NCI-H187 (cell line): ENCODE measurements at regions not wholly inside any gene's neighbourhood (a gene's known extent, or its start where the extent isn't known, plus 50 kb on each side); places are given as distances from the start of the nearest gene placed in this dataset.
A peak's percentile ranks its signal among the peaks of the same experiment; 100 is the strongest.

Experiments
- DNase-seq, 2 experiments: peaks; one replicate each; lab custom pipeline; 2025; lab: John Stamatoyannopoulos, UW

- DNase-seq = no peak
Observed at GRCh38 chr12:59230334-59230733, 310.0 kb upstream of the LRIG3 start.

- no peak for DNase-seq
Observed at GRCh38 chr12:59219148-59219547, 298.8 kb upstream of the LRIG3 start.

- DNase-seq = no peak
Observed at GRCh38 chr12:59196989-59197388, 276.7 kb upstream of the LRIG3 start.

DNA sequence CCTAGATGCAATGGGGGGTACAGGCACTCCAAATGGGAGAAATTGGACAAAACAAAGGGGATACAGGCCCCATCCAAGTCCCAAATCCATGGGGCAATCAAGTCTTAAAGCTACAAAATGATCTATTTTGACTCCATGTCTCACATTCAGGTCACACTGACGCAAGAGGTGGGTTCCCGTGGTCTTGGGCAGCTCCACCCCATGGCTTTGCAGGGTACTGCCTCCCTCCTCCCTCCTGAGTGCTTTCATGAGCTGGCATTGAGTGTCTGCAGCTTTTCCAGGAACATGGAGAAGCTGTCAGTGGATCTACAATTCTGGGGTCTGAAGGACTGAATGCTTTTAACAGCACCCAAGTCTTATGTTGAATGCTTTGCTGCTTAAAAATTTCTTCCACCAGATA is 274.5 kb upstream of the LRIG3 start:
- DNase-seq = no peak

DNA sequence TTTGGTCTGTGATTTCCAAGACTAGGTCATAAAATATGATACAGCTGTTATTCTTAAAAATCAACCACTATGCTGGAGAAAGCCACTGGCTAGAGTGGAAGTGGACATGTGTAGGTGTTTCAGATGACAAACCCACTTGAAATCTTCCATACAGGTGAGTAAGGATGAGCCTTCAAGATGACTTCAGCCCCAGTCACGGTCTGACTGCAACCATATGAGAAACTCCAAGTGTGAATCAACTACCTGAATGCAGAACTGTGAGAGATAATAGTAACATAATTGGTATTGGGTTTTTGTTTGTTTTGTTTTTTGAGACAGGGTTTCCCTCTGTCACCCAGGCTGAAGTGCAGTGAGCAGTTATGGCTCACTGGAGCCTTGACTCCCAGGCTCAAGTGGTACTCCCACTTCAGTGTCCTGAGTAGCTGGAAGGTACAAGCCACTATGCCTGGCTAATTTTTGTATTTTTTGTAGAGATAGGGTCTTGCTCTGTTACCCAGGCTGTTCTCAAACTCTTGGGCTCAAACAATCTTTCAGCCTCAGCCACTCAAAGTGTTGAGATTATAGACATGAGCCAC is 273.3 kb upstream of the LRIG3 start:
- DNase-seq = no peak

GRCh38 chr12:59191372-59191771 is 271.1 kb upstream of the LRIG3 start:
- DNase-seq = no peak

- no peak for DNase-seq
Observed at GRCh38 chr12:59186451-59186850, 266.1 kb upstream of the LRIG3 start.

DNA sequence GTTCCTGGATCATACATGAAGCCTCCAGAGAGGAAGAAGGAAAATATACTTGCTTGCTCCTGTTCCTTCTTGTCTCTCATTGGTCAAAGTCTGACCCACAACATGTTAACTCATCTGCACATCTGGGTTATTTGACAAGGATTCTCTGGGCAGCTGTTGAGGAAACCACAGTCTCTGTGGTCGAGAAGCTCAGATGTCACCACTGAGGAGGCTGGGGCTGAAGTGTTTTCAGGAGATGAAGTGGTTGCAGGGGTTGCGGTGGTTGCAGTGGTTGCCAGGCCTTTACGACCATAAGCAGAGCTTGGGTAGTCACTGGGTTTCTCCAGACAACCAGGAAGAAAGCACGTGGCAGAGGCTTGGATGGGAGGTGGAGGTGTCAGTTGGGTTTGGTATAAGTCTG is 265.0 kb upstream of the LRIG3 start:
- DNase-seq = no peak

- DNase-seq = no peak
Observed at GRCh38 chr12:59182658-59183455, 262.6 kb upstream of the LRIG3 start.

- no peak for DNase-seq
Observed at GRCh38 chr12:59182191-59182590, 261.9 kb upstream of the LRIG3 start.

DNA sequence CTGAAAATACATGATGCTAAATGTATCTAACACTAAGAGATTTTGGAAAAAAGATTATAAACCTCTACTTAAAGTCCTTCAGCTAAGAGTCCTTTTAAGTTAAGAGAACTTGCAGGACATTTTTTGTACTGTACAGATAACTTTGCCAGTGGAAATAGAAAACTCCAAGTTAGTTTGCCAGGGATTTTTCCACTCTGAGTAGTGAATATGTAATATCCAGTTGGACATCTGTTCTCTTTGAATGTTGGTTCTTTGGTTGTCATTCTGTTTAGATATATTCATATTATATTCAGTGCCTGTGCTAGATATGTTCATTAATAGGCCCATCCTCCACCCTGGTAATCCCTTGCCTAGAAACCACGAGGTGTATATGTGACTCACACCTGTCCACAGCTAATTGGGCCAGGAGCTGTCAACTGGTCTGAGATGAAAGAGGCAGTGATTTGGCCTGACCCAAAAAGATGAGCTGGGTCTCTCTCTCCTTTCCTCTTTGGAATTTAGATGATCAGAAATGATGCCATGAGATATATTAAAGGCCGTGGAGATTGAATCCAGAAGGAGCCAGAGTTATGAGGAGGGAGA is 261.0 kb upstream of the LRIG3 start:
- no peak for DNase-seq

DNA sequence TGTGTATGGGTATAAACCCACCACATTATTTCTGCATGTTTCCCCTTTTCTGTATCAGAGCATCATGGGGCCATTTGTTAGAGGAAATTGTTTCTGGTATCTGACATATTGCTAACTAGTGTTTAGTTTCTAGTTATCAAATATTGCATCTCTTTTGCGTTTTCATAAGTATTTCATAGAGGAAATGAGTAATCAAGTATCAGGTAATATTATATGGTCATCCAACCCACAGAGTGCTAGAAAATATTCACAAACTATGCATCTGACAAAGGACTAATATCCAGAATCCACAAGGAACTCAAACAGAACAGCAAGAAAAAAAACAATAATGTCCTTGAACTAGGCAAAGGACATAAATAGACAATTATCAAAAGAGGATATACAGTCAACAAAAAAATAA is 258.9 kb upstream of the LRIG3 start:
- DNase-seq = no peak

DNA sequence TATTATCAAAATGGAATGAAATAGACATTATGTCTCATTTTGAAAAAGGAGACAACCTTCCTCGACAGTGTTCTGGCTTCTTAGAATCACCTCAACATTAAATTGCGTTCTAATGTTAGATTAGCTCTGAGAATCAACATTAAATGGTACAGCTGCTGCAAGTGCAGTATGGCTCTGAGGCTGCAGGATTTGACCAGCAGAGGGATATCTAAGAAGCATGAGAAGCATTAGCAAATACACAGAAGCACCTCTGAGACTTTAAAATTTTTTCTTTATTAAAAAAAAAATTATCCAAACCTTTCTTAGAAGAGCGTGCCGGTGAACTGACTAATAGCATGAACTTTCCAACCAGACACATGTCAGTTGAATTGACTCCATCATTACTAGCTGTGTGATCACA is 253.4 kb upstream of the LRIG3 start:
- DNase-seq = no peak

DNA sequence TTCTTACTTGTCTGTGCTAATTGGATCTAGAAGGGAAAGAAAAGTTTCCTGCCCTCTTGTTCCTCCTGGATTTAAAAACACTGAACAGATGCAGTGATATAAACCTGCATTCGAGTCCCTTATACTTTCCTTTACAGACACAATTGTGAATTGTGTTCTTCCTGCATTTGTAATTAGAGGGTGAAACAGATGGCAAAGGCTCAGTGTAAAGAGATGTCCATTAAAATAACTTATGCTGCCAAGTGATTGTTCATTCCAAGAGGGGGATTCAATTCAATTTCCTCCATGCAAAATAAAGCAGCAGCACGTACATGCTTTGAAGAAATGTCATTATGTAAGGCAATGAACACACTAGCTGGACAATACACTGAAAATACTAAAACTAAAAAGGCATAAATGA is 248.3 kb upstream of the LRIG3 start:
- DNase-seq = no peak

DNA sequence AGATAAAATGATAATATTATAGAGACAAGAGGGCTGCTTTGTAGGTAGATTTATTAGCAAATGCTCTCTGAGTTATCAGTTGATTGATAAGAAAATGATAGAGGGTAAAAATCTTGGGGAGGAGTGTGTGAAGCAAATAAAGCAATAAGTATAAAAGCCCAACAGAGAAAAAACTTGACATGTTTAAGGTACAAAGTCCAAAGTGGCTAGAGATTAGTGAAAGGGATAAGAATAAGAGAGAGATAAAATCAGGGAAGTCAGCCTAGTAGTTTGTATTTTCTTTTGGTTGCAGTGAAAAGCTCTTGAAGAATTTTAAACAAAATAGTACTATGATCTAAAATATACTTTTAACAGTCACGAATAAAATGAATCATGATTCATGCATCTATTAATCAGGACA is 246.2 kb upstream of the LRIG3 start:
- DNase-seq = no peak

GRCh38 chr12:59164991-59165718 is 244.9 kb upstream of the LRIG3 start:
- no peak for DNase-seq

DNA sequence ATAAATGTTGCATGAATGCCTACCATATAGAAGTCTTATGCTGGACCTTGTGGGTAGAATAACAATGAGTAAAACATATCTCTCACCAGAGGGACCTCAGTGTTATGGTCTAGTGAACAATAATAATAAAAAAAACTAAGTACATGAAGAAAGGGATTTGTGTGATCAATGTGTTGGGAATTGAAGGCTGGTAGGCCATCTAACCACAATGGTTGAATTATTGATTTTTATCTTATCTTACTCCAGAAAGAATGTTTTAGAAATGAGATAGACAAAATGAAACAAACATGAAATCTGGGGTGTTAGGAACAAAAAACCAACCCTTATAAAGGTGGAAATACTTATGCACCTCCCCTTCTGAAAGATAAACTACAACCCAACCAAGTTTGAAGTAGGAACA is 243.9 kb upstream of the LRIG3 start:
- no peak for DNase-seq

DNA sequence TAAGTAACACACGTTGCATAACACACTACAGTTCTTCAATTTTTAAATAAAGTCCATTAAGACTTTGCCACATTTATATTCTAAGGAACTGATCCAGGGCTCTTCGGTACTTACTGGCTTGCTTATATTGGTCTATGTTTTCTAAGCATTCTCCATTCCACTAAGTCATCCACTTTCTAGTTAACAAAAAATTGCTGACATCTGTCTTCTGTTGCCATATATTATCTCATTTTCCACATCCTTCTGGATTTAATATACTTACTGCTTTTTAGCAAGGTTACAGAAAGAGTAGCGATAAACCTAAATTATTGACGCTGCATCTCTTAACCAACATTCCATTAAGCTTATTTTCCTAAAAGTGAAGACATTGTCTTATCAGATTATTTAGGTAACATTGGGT is 238.4 kb upstream of the LRIG3 start:
- DNase-seq = no peak

DNA sequence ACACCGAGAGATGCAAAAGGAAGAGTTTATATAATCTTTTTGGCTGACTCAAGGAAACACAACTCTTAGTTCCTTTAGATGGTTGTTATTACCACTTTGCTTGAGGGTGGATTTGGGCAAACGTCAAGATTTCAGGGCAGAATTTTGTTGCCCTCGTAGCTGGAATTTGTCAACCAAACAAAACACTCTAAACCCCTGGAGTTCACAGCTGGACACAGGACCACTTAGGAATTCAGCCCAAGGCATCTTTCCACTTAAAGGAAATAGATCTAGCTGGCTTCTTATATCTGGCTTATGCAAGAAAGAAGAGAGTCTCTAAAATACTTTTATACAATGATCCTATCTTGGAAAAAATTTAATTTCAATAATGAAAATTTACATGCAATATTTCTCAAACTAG is 237.8 kb upstream of the LRIG3 start:
- DNase-seq = no peak

- no peak for DNase-seq
Observed at GRCh38 chr12:59155448-59155847, 235.1 kb upstream of the LRIG3 start.

DNA sequence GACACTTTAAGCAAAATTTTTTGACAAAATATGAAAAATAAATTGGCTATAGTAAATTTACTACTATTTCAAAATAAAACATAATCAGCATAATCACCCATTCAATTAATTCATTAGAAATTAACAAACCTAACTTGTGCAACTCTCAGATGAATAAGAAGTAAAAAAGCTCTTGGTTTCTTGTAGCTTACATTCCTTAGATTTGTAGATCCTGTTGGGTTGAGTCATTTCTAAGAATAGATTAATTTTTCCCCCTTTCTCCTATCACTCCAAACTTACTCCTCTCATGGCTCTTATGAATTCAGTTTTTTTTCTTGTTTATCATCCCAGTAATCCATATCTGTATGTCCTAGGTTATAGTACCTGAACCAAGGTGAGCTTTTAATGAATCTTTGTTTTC is 230.9 kb upstream of the LRIG3 start:
- no peak for DNase-seq

DNA sequence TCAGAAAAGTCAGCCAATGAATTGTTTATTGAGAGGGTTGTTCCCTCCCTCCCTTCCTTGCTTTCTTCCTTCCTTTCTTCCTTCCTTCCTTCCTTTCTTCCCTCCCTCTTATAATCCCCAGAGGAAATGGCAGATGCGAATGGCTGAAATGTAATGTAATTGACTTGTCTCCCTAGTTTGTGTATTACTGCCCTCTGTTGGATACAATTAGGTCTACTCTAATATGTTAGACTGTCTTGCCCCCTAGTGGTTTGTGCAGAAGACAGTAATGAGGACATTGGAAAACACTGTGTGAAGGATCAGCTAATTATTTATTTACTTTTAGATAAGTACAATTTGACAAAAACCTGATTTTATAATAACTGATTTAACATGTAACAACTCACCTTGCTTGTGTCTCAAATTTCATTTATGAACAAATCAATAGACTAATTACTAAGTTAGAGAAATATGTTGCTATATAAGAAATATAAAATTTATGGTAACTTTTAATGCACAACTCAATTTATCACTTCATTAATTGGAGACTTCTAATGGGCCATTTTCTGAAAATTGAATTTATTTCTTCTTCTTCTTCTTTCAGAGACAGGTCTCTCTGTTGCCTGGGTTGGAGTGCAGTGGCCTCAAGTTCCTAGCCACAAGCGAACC is 229.8 kb upstream of the LRIG3 start:
- peak; percentile 19 to 72 for DNase-seq
